WTC11 (cell line): ENCODE measurements at regions not wholly inside any gene's neighbourhood (a gene's known extent, or its start where the extent isn't known, plus 50 kb on each side); places are given as distances from the start of the nearest gene placed in this dataset.

Experiments
- ATAC-seq: fragments of 200-7000 bp; cut with Tn5 transposase; 2 replicates; pipeline ENCODE4 v1.10.0; 2021; ENCODE audit warnings: mild to moderate bottlenecking, moderate library complexity
- CTCF ChIA-PET: fragments of 300-600 bp; sonication (Branson Sonifier 250); formaldehyde crosslinking; loops from one replicate; lab custom pipeline; 2021; ENCODE audit warnings: antibody characterized with exemption; lab: Charles Lee
- POLR2A ChIA-PET: fragments of 350-600 bp; sonication (Branson Sonifier 250); formaldehyde crosslinking; loops from one replicate; lab custom pipeline; 2021; ENCODE audit warnings: antibody characterized with exemption; lab: Charles Lee
- DNase-seq: peaks from one replicate; pipeline ENCODE4 v3.0.0; 2021; ENCODE audit warnings: low spot score
- H3K27ac Mint-ChIP-seq: 2 replicates; pipeline ENCODE4 v1.8.0; 2021; ENCODE audit warnings: mixed read lengths
- H3K27me3 Mint-ChIP-seq: 2 replicates; pipeline ENCODE4 v1.8.0; 2021; ENCODE audit warnings: low read depth, mild to moderate bottlenecking, moderate library complexity, mixed read lengths
- H3K36me3 Mint-ChIP-seq: 2 replicates; pipeline ENCODE4 v1.8.0; 2021; ENCODE audit warnings: mixed read lengths
- H3K4me1 Mint-ChIP-seq: 2 replicates; pipeline ENCODE4 v1.8.0; 2022; ENCODE audit warnings: mixed read lengths
- H3K4me3 Mint-ChIP-seq: 2 replicates; pipeline ENCODE4 v1.8.0; 2021; ENCODE audit warnings: mild to moderate bottlenecking, moderate library complexity, mixed read lengths
- H3K9me3 Mint-ChIP-seq: 2 replicates; pipeline ENCODE4 v1.8.0; 2021; ENCODE audit warnings: mixed read lengths
- AFF4 ChIP-seq: sonication (generic); formaldehyde crosslinking; IDR thresholded peaks from 2 replicates; pipeline ENCODE4 v1.8.1; 2023; ENCODE audit warnings: mild to moderate bottlenecking, missing genetic modification reagents, borderline replicate concordance
- CTCF ChIP-seq: fragments of 200-600 bp; IDR thresholded peaks from 2 replicates; pipeline ENCODE4 v1.8.0; 2022; ENCODE audit warnings: antibody characterized with exemption
- ESRRA ChIP-seq: sonication (generic); formaldehyde crosslinking; IDR thresholded peaks from 2 replicates; pipeline ENCODE4 v1.8.1; 2022; ENCODE audit warnings: mild to moderate bottlenecking, missing genetic modification reagents, borderline replicate concordance
- FOXK1 ChIP-seq: sonication (generic); formaldehyde crosslinking; IDR thresholded peaks from 2 replicates; pipeline ENCODE4 v1.8.0; 2022; ENCODE audit warnings: mild to moderate bottlenecking, moderate library complexity, missing genetic modification reagents
- FOXP1 ChIP-seq: sonication (generic); formaldehyde crosslinking; IDR thresholded peaks from 2 replicates; pipeline ENCODE4 v1.8.0; 2022; ENCODE audit warnings: missing genetic modification reagents, mild to moderate bottlenecking, moderate library complexity, borderline replicate concordance
- KAT7 ChIP-seq: sonication (generic); formaldehyde crosslinking; IDR thresholded peaks from 2 replicates; pipeline ENCODE4 v1.8.1; 2023; ENCODE audit warnings: missing genetic modification reagents, mild to moderate bottlenecking, borderline replicate concordance
- MAX ChIP-seq: sonication (generic); formaldehyde crosslinking; IDR thresholded peaks from 2 replicates; pipeline ENCODE4 v1.8.0; 2022; ENCODE audit warnings: mild to moderate bottlenecking, missing genetic modification reagents
- NFE2L1 ChIP-seq: sonication (generic); formaldehyde crosslinking; IDR thresholded peaks from 2 replicates; pipeline ENCODE4 v1.8.1; 2023; ENCODE audit warnings: missing genetic modification reagents
- RELA ChIP-seq: sonication (generic); formaldehyde crosslinking; IDR thresholded peaks from 2 replicates; pipeline ENCODE4 v1.8.1; 2022; ENCODE audit warnings: missing genetic modification reagents, mild to moderate bottlenecking, borderline replicate concordance
- TEAD1 ChIP-seq: sonication (generic); formaldehyde crosslinking; IDR thresholded peaks from 2 replicates; pipeline ENCODE4 v1.8.0; 2022; ENCODE audit warnings: mild to moderate bottlenecking, missing genetic modification reagents
- USF1 ChIP-seq: sonication (generic); formaldehyde crosslinking; IDR thresholded peaks from 2 replicates; pipeline ENCODE4 v1.8.0; 2022; ENCODE audit warnings: mild to moderate bottlenecking, missing genetic modification reagents
- USF2 ChIP-seq: sonication (generic); formaldehyde crosslinking; IDR thresholded peaks from 2 replicates; pipeline ENCODE4 v1.8.1; 2023; ENCODE audit warnings: mild to moderate bottlenecking, missing genetic modification reagents, moderate library complexity
- ZMAT4 ChIP-seq: fragments of 250-450 bp; sonication (Bioruptor Pico); IDR thresholded peaks from 2 replicates; pipeline ENCODE4 v1.9.0; 2021; ENCODE audit warnings: mild to moderate bottlenecking
- ZNF121 ChIP-seq: sonication (generic); formaldehyde crosslinking; IDR thresholded peaks from 2 replicates; pipeline ENCODE4 v1.8.0; 2023; ENCODE audit warnings: missing genetic modification reagents
- ZNF423 ChIP-seq: fragments of 250-450 bp; sonication (Bioruptor Pico); IDR thresholded peaks from 2 replicates; pipeline ENCODE4 v2.1.2; 2022; ENCODE audit warnings: mild to moderate bottlenecking, moderate library complexity

GRCh38 chr4:103786014-103786413, 66.2 kb upstream of the TACR3 start:
- peaks cover 25% of the 10 kb centered on the region for H3K9me3 Mint-ChIP-seq
- peaks cover 2% of the 10 kb centered on the region; the same call in 1 of the 2 replicates for H3K27me3 Mint-ChIP-seq
- ChIA-PET CTCF (interaction anchor here (0.7 to 1.6 kb wide), 7 partner anchors 32 to 687 kb away, joined by 3 to 6 read pairs (median 3); partner anchors contain the start of genes BDH2 and TACR3), POLR2A (no interaction called here)
- ATAC-seq (peak; percentile 97), DNase-seq (peak; percentile 46)
- no peak overlapping the region; the same call in 1 of the 2 replicates for H3K27ac Mint-ChIP-seq
- TF ChIP-seq RELA (CRISPR knock-in tag), result no peak
- TF ChIP-seq FOXK1, result 0 out of 2 replicates have a peak, but pooled peaks have one; percentile 28
- TF ChIP-seq USF1, result peak; percentile 61; the same call in 1 of the 2 replicates
- peak; percentile 71 for TF ChIP-seq CTCF
- TF ChIP-seq NFE2L1 (CRISPR knock-in tag), result no peak
- TF ChIP-seq TEAD1 (CRISPR knock-in tag), result no peak
- TF ChIP-seq ESRRA (CRISPR knock-in tag), result peak; percentile 99
- peak; percentile 45; the same call in 1 of the 2 replicates for TF ChIP-seq MAX (CRISPR knock-in tag)
- no peak for TF ChIP-seq ZNF423
- peak; percentile 80 for TF ChIP-seq USF2 (CRISPR knock-in tag)
- TF ChIP-seq AFF4 (CRISPR knock-in tag), result 0 out of 2 replicates have a peak, but pooled peaks have one; percentile 42
- H3K4me1 Mint-ChIP-seq, result 0 out of 2 replicates have a peak, but pooled peaks cover 3% of the 10 kb centered on the region
- no peak overlapping the region for H3K4me3 Mint-ChIP-seq
- peaks cover 23% of the 10 kb centered on the region for H3K36me3 Mint-ChIP-seq

- H3K4me3 Mint-ChIP-seq, result no peak overlapping the region
- no peak overlapping the region for H3K27ac Mint-ChIP-seq
- ATAC-seq (peak; percentile 76), DNase-seq (no peak)
- CTCF ChIA-PET, result no interaction called here
- no peaks in the 10 kb centered on the region for H3K36me3 Mint-ChIP-seq
- H3K9me3 Mint-ChIP-seq, result no peaks in the 10 kb centered on the region
- H3K27me3 Mint-ChIP-seq, result peaks cover 21% of the 10 kb centered on the region
- POLR2A ChIA-PET, result no interaction called here
- no peak for TF ChIP-seq KAT7 (CRISPR knock-in tag)
- H3K4me1 Mint-ChIP-seq, result peaks cover 21% of the 10 kb centered on the region
Measured at GRCh38 chr4:103778221-103778620, 58.4 kb upstream of the TACR3 start.

GRCh38 chr4:103774326-103774825, 54.6 kb upstream of the TACR3 start:
- Mint-ChIP-seq H3K27ac (no peak overlapping the region), H3K4me3 (no peak overlapping the region), H3K36me3 (no peaks in the 10 kb centered on the region), H3K27me3 (peaks cover 11% of the 10 kb centered on the region), H3K4me1 (peaks cover 24% of the 10 kb centered on the region), H3K9me3 (no peaks in the 10 kb centered on the region)
- no peak for TF ChIP-seq ESRRA (CRISPR knock-in tag)
- TF ChIP-seq ZMAT4, result no peak
- TF ChIP-seq FOXP1 (CRISPR knock-in tag), result no peak
- no peak for TF ChIP-seq ZNF121
- ATAC-seq (no peak), DNase-seq (no peak)
- CTCF ChIA-PET, result interaction anchor here (0.5 kb wide), 1 partner anchor 147 kb away, joined by 3 read pairs; no protein-coding TSS in a partner anchor
- POLR2A ChIA-PET, result no interaction called here
